ENCODE measurements at regions not wholly inside any gene's neighbourhood (a gene's known extent, or its start where the extent isn't known, plus 50 kb on each side); places are given as distances from the start of the nearest gene placed in this dataset.

DNA sequence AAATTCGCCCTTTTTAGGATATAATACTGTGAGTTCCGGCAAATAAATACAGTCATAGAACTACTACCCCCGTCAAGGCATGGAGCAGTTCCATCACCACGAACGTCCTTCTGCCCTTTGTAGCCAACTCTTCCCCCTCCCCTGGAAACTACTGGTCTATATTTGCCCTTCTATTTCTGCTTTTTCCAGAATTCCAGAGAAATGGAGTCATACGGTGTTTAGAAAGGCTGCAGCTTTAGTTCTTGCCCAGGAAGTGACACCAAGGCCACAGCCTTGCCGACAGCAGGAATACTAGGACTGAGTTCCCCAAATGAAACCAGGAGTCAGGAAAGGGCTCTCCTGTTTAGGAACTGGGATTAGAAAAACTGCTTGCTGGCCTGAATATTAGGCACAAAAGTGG, 291.2 kb downstream of the FAM43A start:
- Histone ChIP-seq H2AFZ (ENCODE audit: low read length) (no peak overlapping the region), H3K79me2 (ENCODE audit: insufficient read depth, low read length) (no peaks in the 10 kb centered on the region), H3K4me1 (ENCODE audit: insufficient read depth, low read length) (peaks cover 12% of the 10 kb centered on the region), H4K20me1 (ENCODE audit: insufficient read depth, low read length) (no peaks in the 10 kb centered on the region), H3K36me3 (replicated peaks in 1 of 2; ENCODE audit: control insufficient read depth in 1 of 2, insufficient read depth in 2 of 2, low read length in 2 of 2) (no peaks in the 10 kb centered on the region), H3K9ac (ENCODE audit: insufficient read depth, low read depth, low read length) (no peak overlapping the region), H3K9me3 (ENCODE audit: low read length) (no peaks in the 10 kb centered on the region), H3K4me3 (replicated peaks in 1 of 3; ENCODE audit: insufficient read depth in 1 of 3, low read depth in 2 of 3, low read length in 3 of 3) (no peak overlapping the region), H3K4me2 (ENCODE audit: low read depth, low read length) (peak overlapping the region; percentile 28; the same call in 1 of the 2 replicates), H3K27ac (ENCODE audit: extremely low read length, insufficient read depth, low read length) (no peak overlapping the region), H3K27me3 (ENCODE audit: control insufficient read depth in 1 of 2, insufficient read depth in 2 of 2, low read length in 2 of 2) (peaks cover 1 to 23% of the 10 kb centered on the region in 2 experiments; a peak in 4 of 5 replicates)
- FAIRE-seq (no peak), ATAC-seq (peak; percentile 53; the same call in 1 of the 3 replicates), DNase-seq (ENCODE audit: low spot score) (peak; percentile 30)
- WGBS (ENCODE audit: low lambda C conversion rate): 6% methylated on average over 7 of the region's 7 CpGs
- CTCF ChIA-PET (ENCODE audit: low intra/inter-chr PET ratio, low total read pairs): no interaction called here
- POLR2A ChIA-PET: no interaction called here
- TF ChIP-seq ZNF709 (CRISPR knock-in tag; IDR thresholded peaks at IDR 0.05) (no peak), GABPA (IDR thresholded peaks at IDR 0.05; ENCODE audit: low read depth, low read length) (no peak), GABPA (CRISPR knock-in tag; IDR thresholded peaks at IDR 0.05; ENCODE audit: low read depth) (peak; percentile 32), FOSL2 (CRISPR knock-in tag; IDR thresholded peaks at IDR 0.05) (peak; percentile 56; the same call in 1 of the 2 replicates), PHF20 (CRISPR knock-in tag; IDR thresholded peaks at IDR 0.05) (no peak), ETV5 (CRISPR knock-in tag; IDR thresholded peaks at IDR 0.05; ENCODE audit: borderline replicate concordance) (peak; percentile 15; the same call in 1 of the 2 replicates), ARHGAP35 (CRISPR knock-in tag; IDR thresholded peaks at IDR 0.05; ENCODE audit: borderline replicate concordance) (no peak), ZNF33B (CRISPR knock-in tag; IDR thresholded peaks at IDR 0.05) (no peak), JUN (CRISPR knock-in tag; IDR thresholded peaks at IDR 0.05) (no peak), PITX1 (CRISPR knock-in tag; IDR thresholded peaks at IDR 0.05) (no peak)
- TF ChIP-seq, protein P1, sequence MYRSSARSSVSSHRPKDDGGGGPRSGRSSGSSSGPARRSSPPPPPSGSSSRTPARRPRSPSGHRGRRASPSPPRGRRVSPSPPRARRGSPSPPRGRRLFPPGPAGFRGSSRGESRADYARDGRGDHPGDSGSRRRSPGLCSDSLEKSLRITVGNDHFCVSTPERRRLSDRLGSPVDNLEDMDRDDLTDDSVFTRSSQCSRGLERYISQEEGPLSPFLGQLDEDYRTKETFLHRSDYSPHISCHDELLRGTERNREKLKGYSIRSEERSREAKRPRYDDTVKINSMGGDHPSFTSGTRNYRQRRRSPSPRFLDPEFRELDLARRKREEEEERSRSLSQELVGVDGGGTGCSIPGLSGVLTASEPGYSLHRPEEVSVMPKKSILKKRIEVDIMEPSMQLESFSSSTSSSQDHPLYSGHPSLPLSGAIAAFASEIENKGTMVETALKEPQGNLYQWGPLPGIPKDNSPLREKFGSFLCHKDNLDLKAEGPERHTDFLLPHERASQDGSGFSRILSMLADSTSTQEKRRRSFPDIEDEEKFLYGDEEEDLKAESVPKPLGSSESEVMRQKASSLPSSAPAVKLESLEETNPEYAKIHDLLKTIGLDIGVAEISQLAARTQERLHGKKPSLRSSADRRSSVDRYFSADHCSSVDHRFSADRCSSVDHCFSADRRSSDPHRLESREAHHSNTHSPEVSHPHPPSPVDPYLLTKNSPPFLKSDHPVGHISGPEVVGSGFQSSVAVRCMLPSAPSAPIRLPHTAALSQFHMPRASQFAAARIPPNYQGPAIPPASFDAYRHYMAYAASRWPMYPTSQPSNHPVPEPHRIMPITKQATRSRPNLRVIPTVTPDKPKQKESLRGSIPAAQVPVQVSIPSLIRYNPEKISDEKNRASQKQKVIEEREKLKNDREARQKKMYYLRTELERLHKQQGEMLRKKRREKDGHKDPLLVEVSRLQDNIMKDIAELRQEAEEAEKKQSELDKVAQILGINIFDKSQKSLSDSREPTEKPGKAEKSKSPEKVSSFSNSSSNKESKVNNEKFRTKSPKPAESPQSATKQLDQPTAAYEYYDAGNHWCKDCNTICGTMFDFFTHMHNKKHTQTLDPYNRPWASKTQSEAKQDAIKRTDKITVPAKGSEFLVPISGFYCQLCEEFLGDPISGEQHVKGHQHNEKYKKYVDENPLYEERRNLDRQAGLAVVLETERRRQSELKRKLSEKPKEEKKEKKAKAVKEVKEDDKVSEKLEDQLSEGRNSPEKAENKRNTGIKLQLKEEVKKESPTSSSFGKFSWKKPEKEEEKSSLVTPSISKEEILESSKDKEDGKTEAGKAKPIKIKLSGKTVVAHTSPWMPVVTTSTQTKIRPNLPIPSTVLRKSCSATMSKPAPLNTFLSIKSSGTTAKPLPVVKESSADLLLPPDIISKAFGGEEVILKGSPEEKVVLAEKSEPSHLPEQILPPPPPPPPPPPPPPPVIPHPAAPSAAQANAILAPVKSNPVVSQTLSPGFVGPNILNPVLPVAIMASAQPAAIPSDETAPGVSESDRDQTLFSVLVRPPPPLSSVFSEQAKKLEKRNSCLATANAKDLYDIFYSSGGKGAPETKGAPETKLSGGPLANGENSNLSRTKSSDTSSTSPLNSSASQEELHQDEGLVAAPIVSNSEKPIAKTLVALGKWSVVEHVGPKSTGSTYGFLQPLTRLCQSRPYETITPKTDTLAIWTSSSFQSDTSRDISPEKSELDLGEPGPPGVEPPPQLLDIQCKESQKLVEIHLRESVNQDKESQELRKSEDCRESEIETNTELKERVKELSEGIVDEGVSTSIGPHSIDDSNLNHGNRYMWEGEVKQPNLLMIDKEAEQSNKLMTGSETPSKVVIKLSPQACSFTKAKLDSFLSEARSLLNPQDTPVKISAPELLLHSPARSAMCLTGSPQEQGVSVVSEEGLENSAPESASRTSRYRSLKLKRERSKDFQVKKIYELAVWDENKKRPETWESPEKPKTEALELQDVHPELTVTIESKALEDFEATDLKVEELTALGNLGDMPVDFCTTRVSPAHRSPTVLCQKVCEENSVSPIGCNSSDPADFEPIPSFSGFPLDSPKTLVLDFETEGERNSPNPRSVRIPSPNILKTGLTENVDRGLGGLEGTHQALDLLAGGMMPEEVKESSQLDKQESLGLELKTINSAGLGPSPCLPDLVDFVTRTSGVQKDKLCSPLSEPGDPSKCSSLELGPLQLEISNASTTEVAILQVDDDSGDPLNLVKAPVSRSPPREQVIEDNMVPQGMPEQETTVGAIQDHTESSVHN (CRISPR knock-in tag; IDR thresholded peaks at IDR 0.05): no peak
- intact Hi-C loops (cut with micrococcal nuclease; ENCODE audit: unreplicated experiment): no loop called here
- BruUV-seq (replicated peaks): no TSS peak
- in situ Hi-C loops (cut with HindIII; ENCODE audit: extremely low pct_ligation_motif_present, low pct_unique_long_range_greater_than_20kb): no loop called here
